ENCODE measurements at regions not wholly inside any gene's neighbourhood (a gene's known extent, or its start where the extent isn't known, plus 50 kb on each side); places are given as distances from the start of the nearest gene placed in this dataset.
"Not testable (repeated sequence)": the region's sequence is repeated elsewhere in the genome, so short reads cannot be mapped to it uniquely, and the experiment has no call there.

DNA sequence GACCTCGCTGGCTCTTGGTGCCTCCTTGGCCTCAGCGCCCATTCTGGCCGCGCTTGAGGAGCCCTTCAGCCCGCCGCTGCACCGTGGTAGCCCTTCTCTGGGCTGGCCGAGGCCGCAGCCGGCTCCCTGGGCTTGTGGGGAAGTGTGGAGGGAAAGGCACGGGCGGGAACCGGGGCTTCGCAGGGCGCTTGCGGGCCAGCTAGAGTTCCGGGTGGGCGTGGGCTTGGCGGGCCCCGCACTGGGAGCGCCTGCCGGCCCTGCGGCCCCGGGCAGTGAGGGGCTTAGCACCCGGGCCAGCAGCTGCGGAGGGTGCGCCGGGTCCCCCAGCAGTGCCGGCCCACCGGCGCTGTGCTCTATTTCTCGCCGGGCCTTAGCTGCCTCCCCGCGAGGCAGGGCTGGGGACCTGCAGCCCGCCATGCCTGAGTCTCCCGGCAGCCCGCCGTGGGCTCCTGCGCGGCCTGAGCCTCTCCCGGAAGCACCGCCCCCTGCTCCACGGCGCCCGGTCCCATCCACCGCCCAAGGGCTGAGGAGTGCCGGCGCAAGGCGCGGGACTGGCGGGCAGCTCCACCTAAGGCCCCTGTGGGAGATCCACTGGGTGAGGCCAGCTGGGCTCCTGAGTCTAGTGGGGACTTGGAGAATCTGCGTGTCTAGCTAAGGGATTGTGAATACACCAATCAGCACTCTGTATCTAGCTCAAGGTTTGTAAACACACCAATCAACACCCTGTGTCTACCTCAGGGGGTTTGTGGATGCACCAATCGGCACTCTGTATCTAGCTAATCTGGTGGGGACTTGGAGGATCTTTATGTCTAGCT, 141.1 kb downstream of the SLCO4C1 start:
- DNase-seq (ENCODE audit: low read depth), result not testable (repeated sequence)

DNA sequence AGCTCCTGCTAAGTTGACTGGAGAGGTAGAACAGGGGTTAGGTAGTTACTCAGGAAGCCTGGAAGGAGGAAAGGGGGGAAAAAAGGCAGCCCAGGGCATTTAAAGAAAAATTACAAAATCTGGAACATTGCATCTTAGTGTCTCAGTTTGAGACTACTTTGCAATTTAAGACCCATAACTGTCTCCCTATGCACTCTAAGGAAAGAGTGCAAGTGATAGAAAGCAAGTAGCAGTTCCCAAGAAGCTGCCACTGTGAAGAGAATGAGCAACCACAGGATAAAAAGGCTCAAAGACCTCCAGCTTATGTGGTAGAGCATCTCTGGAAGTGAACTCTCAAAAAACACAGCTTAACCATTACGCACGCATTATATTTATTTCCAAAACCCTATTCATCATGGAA, 141.8 kb downstream of the SLCO4C1 start:
- DNase-seq (ENCODE audit: low read depth), result no peak

DNA sequence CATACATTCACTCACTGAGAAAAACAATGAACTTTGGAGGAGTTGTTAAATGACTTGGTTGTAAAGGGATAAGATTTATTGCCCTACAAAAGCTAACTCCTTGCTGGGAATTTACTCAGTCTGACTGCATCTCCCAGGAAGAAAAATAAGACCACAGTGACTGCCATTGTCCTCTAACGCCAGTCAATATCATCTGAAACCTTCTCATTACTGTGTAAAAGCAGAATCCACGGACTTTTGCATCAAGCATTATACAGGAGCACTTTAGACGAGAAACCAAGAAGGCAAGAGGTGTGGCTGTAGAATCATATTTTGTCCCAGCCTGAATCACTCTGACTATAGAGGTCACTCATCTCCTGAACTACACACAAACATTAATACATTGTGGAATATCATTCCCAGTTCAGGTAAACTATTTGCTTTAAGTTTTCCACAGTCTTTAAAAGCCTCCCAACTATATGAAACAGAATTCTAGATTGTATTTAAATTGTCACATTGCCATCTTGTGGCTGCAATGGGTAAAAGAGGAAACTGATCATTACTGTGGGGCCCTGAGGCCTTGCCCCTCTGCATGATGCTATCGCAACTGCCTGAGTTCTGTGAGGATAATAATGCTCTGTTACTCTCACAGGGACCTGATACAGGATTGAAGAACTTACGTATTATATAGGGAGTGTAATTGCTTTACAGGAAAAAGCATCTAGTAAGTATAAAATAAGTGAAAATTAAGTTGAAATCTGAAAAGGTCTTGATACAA, 142.9 kb downstream of the SLCO4C1 start:
- DNase-seq (ENCODE audit: low read depth), result no peak

DNA sequence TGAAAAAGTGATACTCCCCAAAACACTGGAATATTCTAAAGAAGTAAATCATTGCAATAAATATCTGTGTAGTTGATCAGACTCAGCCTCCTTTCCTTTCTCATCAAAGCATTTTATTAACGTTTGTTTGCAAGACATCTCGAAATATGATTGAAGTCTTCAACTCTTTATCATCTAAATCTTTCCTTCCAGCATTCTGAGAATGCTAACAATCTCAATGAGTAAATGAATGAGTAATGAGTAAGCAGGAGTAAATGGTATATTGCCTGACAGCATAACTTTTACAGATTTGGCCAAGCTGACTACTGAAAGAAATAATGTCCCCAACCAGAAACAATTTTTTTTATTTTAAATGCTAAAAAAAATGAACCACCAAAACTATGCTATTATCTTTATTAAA, 157.1 kb downstream of the SLCO4C1 start:
- DNase-seq (ENCODE audit: low read depth), result no peak

GRCh38 chr5:102138243-102138653, 157.8 kb downstream of the SLCO4C1 start:
- DNase-seq (ENCODE audit: low read depth), result no peak

DNA sequence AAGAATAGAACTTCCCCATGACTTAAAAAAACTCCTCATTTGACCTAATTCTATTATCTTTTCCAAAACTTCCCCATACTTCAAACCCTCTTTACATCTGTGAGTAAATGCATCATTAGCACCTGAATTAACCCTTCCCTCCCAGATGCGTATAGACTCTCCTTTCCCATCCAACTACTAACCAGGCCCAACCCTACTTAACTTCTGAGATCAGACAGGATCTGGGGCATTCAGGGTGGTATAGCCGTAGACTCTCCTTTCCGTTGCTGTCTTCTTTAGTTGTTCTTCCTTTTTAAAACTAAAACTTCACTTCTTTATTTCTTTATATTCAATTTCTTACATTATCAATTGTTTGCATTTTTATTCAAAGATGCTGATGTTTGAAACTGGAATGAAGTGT, 165.2 kb downstream of the SLCO4C1 start:
- DNase-seq (ENCODE audit: low read depth), result no peak

GRCh38 chr5:102130386-102130785, 165.7 kb downstream of the SLCO4C1 start:
- no peak for DNase-seq (ENCODE audit: low read depth)

DNA sequence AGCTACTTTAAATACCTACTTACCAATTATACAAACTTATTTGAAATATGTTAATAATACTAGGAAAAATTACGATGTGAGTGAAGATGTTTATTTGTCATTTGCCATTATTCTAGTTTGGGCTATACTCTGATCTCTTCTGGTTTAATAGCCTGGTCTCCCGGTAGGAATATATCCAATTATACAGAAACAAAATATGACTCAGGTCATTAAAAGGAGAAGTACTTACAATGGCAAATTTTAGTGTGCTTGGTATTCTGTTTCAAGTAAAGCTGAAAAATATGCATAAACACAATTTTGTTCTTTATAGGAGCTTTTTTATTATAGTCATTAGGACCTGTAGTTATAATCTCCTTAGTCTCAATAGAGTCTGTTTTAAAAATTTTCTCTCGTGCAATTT, 176.8 kb downstream of the SLCO4C1 start:
- no peak for DNase-seq (ENCODE audit: low read depth)

DNA sequence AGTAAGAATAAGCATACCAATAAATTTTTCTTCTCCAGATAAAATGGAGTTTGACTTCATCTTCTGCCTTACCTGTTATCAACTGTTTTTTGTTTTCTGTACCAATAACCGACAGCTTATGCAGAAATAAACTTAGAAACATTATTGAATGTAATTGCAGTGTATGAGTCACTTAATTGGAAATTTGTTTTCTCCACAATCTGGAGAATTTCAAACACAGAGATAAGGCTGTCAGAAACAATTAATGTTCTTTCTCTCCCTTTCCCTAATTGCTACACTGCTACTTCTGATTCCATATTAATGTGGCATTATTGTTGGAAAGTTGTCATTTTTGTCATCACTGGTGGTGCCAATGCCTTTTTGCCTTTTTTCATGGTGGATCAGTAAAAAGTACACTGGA, 180.3 kb downstream of the SLCO4C1 start:
- no peak for DNase-seq (ENCODE audit: low read depth)

- no peak for DNase-seq (ENCODE audit: low read depth)
These were observed 181.5 kb downstream of the SLCO4C1 start for GRCh38 chr5:102114525-102115069.

GRCh38 chr5:102107865-102108264, 188.2 kb downstream of the SLCO4C1 start:
- no peak for DNase-seq (ENCODE audit: low read depth)

- no peak for DNase-seq (ENCODE audit: low read depth)
These were observed 189.5 kb downstream of the SLCO4C1 start for GRCh38 chr5:102106599-102106998.

DNA sequence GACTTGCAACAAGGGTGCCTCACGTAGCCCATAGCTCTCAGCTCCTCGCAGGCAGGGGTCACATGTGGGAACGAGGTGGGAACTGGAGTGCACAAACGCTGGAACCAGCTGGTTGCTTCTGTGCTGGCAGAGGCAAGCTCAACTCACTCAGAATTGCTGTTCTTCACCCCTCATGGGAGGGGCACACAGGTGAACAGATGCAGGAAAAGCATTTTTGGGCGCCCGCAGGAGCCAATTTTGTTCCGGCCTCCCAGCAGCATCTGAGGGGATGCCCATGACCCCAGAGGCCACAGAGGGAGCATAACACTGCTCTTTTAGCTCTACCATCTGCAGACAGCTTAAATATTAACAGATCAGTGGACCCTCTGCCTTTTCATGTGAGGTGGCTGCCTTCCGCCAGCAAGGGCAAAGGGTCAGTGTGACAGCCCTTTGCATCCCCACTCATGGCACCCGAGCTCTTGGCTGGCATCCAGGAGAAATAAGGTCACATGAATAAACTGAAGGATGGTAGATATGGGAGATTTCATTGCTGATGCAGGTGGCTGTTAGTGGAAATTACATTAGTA, 196.2 kb downstream of the SLCO4C1 start:
- no peak for DNase-seq (ENCODE audit: low read depth)

DNA sequence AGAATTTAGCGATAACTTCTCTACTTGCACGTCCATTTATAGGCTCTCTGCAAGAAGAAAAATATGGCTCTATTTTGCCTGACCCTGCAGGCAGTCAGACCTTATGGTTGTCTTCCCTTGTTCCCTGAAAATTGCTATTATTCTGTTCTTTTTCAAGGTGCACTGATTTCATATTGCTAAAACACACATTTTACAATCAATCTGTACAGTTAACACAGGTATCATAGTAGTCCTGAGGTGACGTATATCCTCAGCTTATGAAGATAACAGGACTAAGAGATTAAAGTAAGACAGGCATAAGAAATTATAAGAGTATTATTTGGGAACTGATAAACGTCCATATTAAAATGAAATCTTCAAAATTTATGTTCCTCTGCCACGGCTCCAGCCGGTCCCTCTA, 197.0 kb downstream of the SLCO4C1 start:
- not testable (repeated sequence) for DNase-seq (ENCODE audit: low read depth)

DNA sequence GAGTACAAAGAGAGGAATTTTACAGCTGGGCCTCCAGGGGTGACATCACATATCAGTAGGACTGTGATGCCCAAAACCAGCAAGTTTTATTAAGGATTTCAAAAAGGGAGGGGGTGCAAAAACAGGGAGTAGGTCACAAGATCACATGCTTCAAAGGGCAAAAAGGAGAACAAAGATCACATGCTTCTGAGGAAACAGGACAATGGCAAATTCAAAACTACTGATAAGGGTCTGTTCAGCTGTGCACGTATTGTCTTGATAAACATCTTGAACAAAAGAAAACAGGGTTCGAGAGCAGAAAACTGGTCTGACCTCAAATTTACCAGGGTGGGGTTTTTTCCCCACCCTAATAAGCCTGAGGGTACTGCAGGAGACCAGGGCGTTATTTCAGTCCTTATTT, 197.5 kb downstream of the SLCO4C1 start:
- DNase-seq (ENCODE audit: low read depth), result not testable (repeated sequence)

DNA sequence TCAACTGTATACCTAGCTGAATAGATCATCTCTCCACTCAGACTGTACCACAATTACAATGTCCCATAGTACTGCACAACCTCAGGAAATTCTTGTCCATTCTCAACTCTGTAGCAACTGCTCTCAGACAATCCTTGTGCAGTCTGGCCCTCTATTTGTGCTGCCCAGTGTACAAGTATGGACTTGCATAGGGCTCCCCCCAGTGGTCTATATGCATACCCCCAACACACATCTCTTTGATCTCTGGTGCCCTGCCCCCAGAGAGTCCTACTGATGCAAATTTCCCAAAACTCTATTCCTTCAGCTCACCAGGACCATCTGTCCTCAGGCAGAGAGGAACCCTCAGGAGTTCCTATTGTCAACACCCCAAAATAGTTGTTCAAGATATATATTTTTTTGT, 205.3 kb downstream of the SLCO4C1 start:
- DNase-seq (ENCODE audit: low read depth), result no peak

DNA sequence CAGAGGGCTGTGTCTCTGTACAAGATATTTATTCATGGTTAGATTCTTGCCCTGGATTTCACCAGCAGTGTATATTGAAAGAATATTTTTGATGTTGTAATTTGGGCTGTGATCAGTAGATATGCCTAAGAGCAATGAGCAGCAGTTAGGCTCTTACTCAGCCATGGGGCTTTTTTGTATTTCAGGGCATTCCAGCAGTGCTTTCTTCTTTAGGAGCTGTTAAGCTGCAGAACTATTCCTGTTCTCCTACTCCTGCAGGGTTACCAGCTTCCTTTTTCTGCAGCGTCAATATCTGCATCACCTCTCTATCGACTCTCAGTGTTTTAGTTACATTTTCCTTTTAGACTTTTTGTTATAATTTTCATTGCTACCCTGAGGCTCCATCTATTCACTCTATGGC, 206.2 kb downstream of the SLCO4C1 start:
- DNase-seq (ENCODE audit: low read depth), result no peak

DNA sequence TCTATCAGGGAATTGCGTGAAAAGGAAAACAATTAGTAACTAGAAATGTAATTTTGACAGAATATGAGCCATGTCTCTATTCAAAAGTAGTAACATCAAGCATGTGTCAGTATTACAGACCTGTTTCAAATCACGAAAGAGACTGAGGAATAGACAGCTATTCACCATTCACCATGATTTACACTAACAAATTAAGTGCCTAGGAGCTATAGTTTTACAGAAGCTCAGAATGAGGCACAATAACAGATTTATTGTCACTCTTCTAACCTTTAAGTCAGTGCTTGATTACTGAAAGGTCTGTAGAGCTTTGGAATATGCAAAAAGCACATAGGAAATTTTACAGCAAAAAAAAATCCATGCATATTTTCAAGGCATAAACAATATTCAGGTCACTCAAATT, 208.2 kb downstream of the SLCO4C1 start:
- no peak for DNase-seq (ENCODE audit: low read depth)

- DNase-seq (ENCODE audit: low read depth), result no peak
These were observed 215.8 kb downstream of the SLCO4C1 start for GRCh38 chr5:102080288-102080687.

DNA sequence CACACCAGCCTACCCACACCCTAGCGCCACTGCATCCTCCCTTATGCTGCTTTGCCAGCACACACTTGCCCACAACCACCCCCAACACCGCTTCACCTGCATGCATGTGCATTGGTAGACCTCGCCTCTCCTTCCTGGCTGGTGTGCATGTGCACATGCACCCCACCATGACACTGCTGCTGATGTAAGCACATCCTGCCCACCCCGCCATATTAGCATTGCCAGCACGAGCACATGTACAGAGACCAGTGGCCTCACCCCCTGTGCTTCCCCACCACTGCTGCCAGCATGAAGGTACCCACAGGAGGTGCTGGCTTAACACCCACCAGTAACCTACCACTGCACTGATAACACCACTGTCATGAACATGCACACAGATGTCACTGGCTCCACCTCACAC, 218.2 kb downstream of the SLCO4C1 start:
- DNase-seq (ENCODE audit: low read depth), result no peak

- DNase-seq (ENCODE audit: low read depth), result no peak
These were observed 226.1 kb downstream of the SLCO4C1 start for GRCh38 chr5:102069974-102070373.

- no peak for DNase-seq (ENCODE audit: low read depth)
These were observed 227.2 kb downstream of the SLCO4C1 start for GRCh38 chr5:102068870-102069269.

DNA sequence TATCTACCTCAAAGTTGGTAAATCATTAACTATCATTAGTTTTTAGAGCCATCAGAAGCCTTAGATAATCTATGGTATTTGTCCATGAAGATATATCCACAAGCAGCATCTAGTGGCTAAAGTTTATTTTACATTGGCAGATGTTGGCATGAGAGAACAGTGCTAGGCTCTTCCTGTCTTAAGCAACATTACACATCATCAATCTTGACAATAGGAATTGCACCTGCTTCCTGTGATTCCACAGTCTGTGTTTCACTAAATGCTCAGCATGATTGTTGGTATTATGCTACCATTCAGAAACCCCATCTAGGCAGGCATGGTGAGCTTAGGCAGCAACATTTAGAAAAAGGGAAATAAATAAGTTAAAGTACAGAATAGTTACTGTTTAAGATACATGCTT, 246.6 kb downstream of the SLCO4C1 start:
- no peak for DNase-seq (ENCODE audit: low read depth)
